Left colon (tissue), 2 donors: ENCODE measurements at regions not wholly inside any gene's neighbourhood (a gene's known extent, or its start where the extent isn't known, plus 50 kb on each side); places are given as distances from the start of the nearest gene placed in this dataset.
"Not testable (repeated sequence)": the region's sequence is repeated elsewhere in the genome, so short reads cannot be mapped to it uniquely, and the experiment has no call there.

ENCODE experiments used
- ATAC-seq: fragments of 200-7000 bp; cut with Tn5 transposase; one replicate; pipeline ENCODE4 v1.9.1; 2020; ENCODE audit warnings: mild to moderate bottlenecking, moderate library complexity
- DNase-seq, 2 donors: peaks; one replicate each; pipeline ENCODE4 v3.0.0-alpha.2; 2020
- intact Hi-C, 2 donors: fragments of 100-400 bp; cut with DNase I in 1 of 2; cut with micrococcal nuclease in 1 of 2; formaldehyde crosslinking; loops; one replicate each; pipeline versions ENCODE4 v1.11.2 to v1.14.0; 2022; cut with DNase I, micrococcal nuclease
- donor health status: DM: no; HTN: no; CAD: no.
- donor health status: DM: yes; HTN: yes; CAD: no.

GRCh38 chr13:44732503-44733098, 156.5 kb upstream of the TSC22D1 start:
- intact Hi-C loops = no loop called here
- ATAC-seq (no peak), DNase-seq (no peak)

- ATAC-seq (no peak), DNase-seq (no peak)
- intact Hi-C loops = no loop called here
These were observed 154.7 kb upstream of the TSC22D1 start for GRCh38 chr13:44730851-44731250.

GRCh38 chr13:44730099-44730498, 154.0 kb upstream of the TSC22D1 start:
- ATAC-seq = peak; percentile 52
- no peak for DNase-seq

GRCh38 chr13:44727591-44727990, 151.5 kb upstream of the TSC22D1 start:
- DNase-seq, intact Hi-C loops, ATAC-seq: not testable (repeated sequence)

More at GRCh38 chr13:44730099-44730498, 154.0 kb upstream of the TSC22D1 start:
- intact Hi-C loops = no loop called here

GRCh38 chr13:44726778-44727177, 150.6 kb upstream of the TSC22D1 start:
- DNase-seq (peak in 1 of 2 donors; percentile 15), ATAC-seq (peak; percentile 39)
- intact Hi-C loops = no loop called here

GRCh38 chr13:44726214-44726613, 150.1 kb upstream of the TSC22D1 start:
- no peak for DNase-seq
- intact Hi-C loops = no loop called here
- ATAC-seq = no peak

- intact Hi-C loops = no loop called here
- no peak for DNase-seq
- no peak for ATAC-seq
These were observed 143.9 kb upstream of the TSC22D1 start for GRCh38 chr13:44719857-44720671.

GRCh38 chr13:44718467-44718866, 142.3 kb upstream of the TSC22D1 start:
- intact Hi-C loops = no loop called here

GRCh38 chr13:44715287-44716230, 139.4 kb upstream of the TSC22D1 start:
- intact Hi-C loops = no loop called here
- no peak for ATAC-seq

More at GRCh38 chr13:44718467-44718866, 142.3 kb upstream of the TSC22D1 start:
- ATAC-seq = no peak
- DNase-seq = no peak

GRCh38 chr13:44713788-44714469, 137.8 kb upstream of the TSC22D1 start:
- intact Hi-C loops = no loop called here
- ATAC-seq (no peak), DNase-seq (no peak)

More at GRCh38 chr13:44715287-44716230, 139.4 kb upstream of the TSC22D1 start:
- no peak for DNase-seq

GRCh38 chr13:44711706-44712105, 135.6 kb upstream of the TSC22D1 start:
- DNase-seq = no peak
- intact Hi-C loops = no loop called here
- ATAC-seq = no peak

- intact Hi-C loops = no loop called here
These were observed 134.4 kb upstream of the TSC22D1 start for GRCh38 chr13:44710576-44710975.

GRCh38 chr13:44704811-44705210, 128.7 kb upstream of the TSC22D1 start:
- ATAC-seq, DNase-seq, intact Hi-C loops: not testable (repeated sequence)

More at GRCh38 chr13:44710576-44710975, 134.4 kb upstream of the TSC22D1 start:
- ATAC-seq (no peak), DNase-seq (no peak)

- DNase-seq (no peak), ATAC-seq (no peak)
- intact Hi-C loops = no loop called here
These were observed 127.2 kb upstream of the TSC22D1 start for GRCh38 chr13:44703371-44703770.

- DNase-seq = no peak
- no peak for ATAC-seq
- intact Hi-C loops = no loop called here
These were observed 121.9 kb upstream of the TSC22D1 start for GRCh38 chr13:44698066-44698465.

- DNase-seq = no peak
- ATAC-seq = no peak
- intact Hi-C loops = no loop called here
These were observed 120.9 kb upstream of the TSC22D1 start for GRCh38 chr13:44697058-44697457.

- DNase-seq (no peak), ATAC-seq (no peak)
- intact Hi-C loops = no loop called here
These were observed 119.4 kb upstream of the TSC22D1 start for GRCh38 chr13:44695520-44695919.

- intact Hi-C loops = no loop called here
- DNase-seq (no peak), ATAC-seq (no peak)
These were observed 118.7 kb upstream of the TSC22D1 start for GRCh38 chr13:44694842-44695241.

GRCh38 chr13:44694291-44694690, 118.2 kb upstream of the TSC22D1 start:
- intact Hi-C loops = no loop called here
- ATAC-seq (no peak), DNase-seq (no peak)
